ENCODE measurements at regions not wholly inside any gene's neighbourhood (a gene's known extent, or its start where the extent isn't known, plus 50 kb on each side); places are given as distances from the start of the nearest gene placed in this dataset.
"Not testable (repeated sequence)": the region's sequence is repeated elsewhere in the genome, so short reads cannot be mapped to it uniquely, and the experiment has no call there.

DNA sequence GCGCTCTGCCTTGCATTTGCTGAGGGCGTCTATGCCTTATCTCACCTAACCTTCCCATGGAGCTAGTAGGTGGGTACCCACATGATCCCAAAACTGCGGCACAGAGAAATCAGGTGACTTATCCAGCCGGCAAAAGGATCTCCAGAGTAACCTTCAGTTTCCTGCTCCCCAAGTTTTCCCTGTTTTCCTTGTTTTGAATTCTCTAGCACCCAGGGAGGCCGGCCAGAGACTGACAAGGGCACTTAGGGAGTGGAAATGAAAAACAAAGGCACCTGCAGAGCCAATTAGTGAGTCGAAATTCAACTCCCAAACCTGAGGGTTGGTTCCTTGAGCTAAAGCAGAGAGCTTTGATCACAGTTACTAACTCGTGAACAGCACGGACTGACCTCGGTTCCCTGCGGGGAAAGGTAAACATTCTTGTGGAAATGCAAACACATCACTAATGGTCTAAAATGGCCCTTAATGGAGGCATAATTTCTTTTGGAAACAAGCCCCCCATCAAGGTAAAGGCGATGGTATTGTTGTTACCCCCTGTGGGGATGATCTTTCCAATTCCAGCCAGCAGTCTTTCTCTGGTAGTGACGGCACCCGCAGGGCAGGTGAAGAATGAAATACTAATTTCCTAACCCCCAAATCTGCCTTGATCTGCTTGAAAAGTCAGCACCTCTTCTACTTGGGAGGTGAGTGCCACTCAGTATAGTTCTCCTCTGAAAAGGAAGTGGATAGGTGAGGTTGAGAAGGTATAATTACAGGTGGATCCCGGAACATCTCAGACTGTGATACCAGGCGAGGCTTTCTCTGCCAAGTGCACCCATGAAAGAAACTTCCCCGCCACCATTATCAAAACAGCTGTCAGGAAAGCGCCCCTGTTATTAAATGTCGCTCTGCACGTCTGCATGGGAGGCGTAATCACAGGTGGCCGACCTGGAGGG, 365.6 kb upstream of the AUTS2 start:
- ChIA-PET CTCF (no interaction called here), POLR2A (no interaction called here)
- H3K27me3 ChIP-seq (replicated peaks in 2 of 5; ENCODE audit: control insufficient read depth in 4 of 5, insufficient read depth in 5 of 5, low read length in 4 of 5), result peaks cover 0 to 38% (median 10%) of the 10 kb centered on the region in 5 experiments
- no peaks in the 10 kb centered on the region for H3K9me3 ChIP-seq (ENCODE audit: control extremely low read depth in 1 of 5, control insufficient read depth in 4 of 5, insufficient read depth in 2 of 5, low read depth in 1 of 5, low read length in 4 of 5)
- H3K36me3 ChIP-seq (ENCODE audit: control insufficient read depth in 4 of 4, insufficient read depth in 4 of 4, low read length in 3 of 4), result no peaks in the 10 kb centered on the region
- WGBS (ENCODE audit: insufficient coverage), result 43% methylated on average over 11 of the region's 21 CpGs
- H3K4me3 ChIP-seq (ENCODE audit: control insufficient read depth in 1 of 7, extremely low read depth in 1 of 7, insufficient read depth in 4 of 7, low read depth in 2 of 7, low read length in 6 of 7), result no peak overlapping the region
- H3K4me1 ChIP-seq (ENCODE audit: control extremely low read depth in 1 of 4, control insufficient read depth in 4 of 4, insufficient read depth in 4 of 4, low read length in 3 of 4), result no peaks in the 10 kb centered on the region
- DNase-seq, result no peak
- no peak overlapping the region for H3K27ac ChIP-seq (ENCODE audit: insufficient read depth in 1 of 2, low read depth in 1 of 2, low read length in 2 of 2, poor library complexity in 1 of 2, severe bottlenecking in 2 of 2)

GRCh38 chr7:69237541-69237940, 360.7 kb upstream of the AUTS2 start:
- Histone ChIP-seq H3K4me3 (ENCODE audit: control insufficient read depth in 1 of 7, extremely low read depth in 1 of 7, insufficient read depth in 4 of 7, low read depth in 2 of 7, low read length in 6 of 7) (no peak overlapping the region), H3K4me1 (ENCODE audit: control extremely low read depth in 1 of 4, control insufficient read depth in 4 of 4, insufficient read depth in 4 of 4, low read length in 3 of 4) (no peaks in the 10 kb centered on the region), H3K27ac (ENCODE audit: insufficient read depth in 1 of 2, low read depth in 1 of 2, low read length in 2 of 2, poor library complexity in 1 of 2, severe bottlenecking in 2 of 2) (no peak overlapping the region), H3K36me3 (ENCODE audit: control insufficient read depth in 4 of 4, insufficient read depth in 4 of 4, low read length in 3 of 4) (no peaks in the 10 kb centered on the region), H3K27me3 (replicated peaks in 2 of 5; ENCODE audit: control insufficient read depth in 4 of 5, insufficient read depth in 5 of 5, low read length in 4 of 5) (peaks cover 0 to 31% (median 7%) of the 10 kb centered on the region in 5 experiments), H3K9me3 (ENCODE audit: control extremely low read depth in 1 of 5, control insufficient read depth in 4 of 5, insufficient read depth in 2 of 5, low read depth in 1 of 5, low read length in 4 of 5) (no peaks in the 10 kb centered on the region)
- DNase-seq, result no peak
- ChIA-PET POLR2A (no interaction called here), CTCF (no interaction called here)
- 84% methylated on average over 2 of the region's 8 CpGs for WGBS (ENCODE audit: insufficient coverage)

GRCh38 chr7:69243016-69243415, 355.3 kb upstream of the AUTS2 start:
- Histone ChIP-seq H3K9me3 (ENCODE audit: control extremely low read depth in 1 of 5, control insufficient read depth in 4 of 5, insufficient read depth in 2 of 5, low read depth in 1 of 5, low read length in 4 of 5) (no peaks in the 10 kb centered on the region), H3K36me3 (ENCODE audit: control insufficient read depth in 4 of 4, insufficient read depth in 4 of 4, low read length in 3 of 4) (no peaks in the 10 kb centered on the region), H3K4me3 (ENCODE audit: control insufficient read depth in 1 of 7, extremely low read depth in 1 of 7, insufficient read depth in 4 of 7, low read depth in 2 of 7, low read length in 6 of 7) (no peak overlapping the region), H3K27ac (ENCODE audit: insufficient read depth in 1 of 2, low read depth in 1 of 2, low read length in 2 of 2, poor library complexity in 1 of 2, severe bottlenecking in 2 of 2) (no peak overlapping the region), H3K27me3 (replicated peaks in 2 of 5; ENCODE audit: control insufficient read depth in 4 of 5, insufficient read depth in 5 of 5, low read length in 4 of 5) (no peaks in the 10 kb centered on the region), H3K4me1 (ENCODE audit: control extremely low read depth in 1 of 4, control insufficient read depth in 4 of 4, insufficient read depth in 4 of 4, low read length in 3 of 4) (peaks cover 0 to 6% (median 1%) of the 10 kb centered on the region in 4 experiments)
- DNase-seq, result no peak
- WGBS (ENCODE audit: insufficient coverage), result 100% methylated on average over 1 of the region's 1 CpG
- POLR2A ChIA-PET, result no interaction called here
- CTCF ChIA-PET, result no interaction called here

GRCh38 chr7:69244701-69245100, 353.6 kb upstream of the AUTS2 start:
- CTCF ChIA-PET, result no interaction called here
- WGBS (ENCODE audit: insufficient coverage), result no CpG with 5 or more reads among the region's 2 CpGs
- no peak overlapping the region for H3K27ac ChIP-seq (ENCODE audit: insufficient read depth in 1 of 2, low read depth in 1 of 2, low read length in 2 of 2, poor library complexity in 1 of 2, severe bottlenecking in 2 of 2)
- POLR2A ChIA-PET, result no interaction called here
- H3K9me3 ChIP-seq (ENCODE audit: control extremely low read depth in 1 of 5, control insufficient read depth in 4 of 5, insufficient read depth in 2 of 5, low read depth in 1 of 5, low read length in 4 of 5), result no peaks in the 10 kb centered on the region
- H3K4me1 ChIP-seq (ENCODE audit: control extremely low read depth in 1 of 4, control insufficient read depth in 4 of 4, insufficient read depth in 4 of 4, low read length in 3 of 4), result peaks cover 0 to 6% (median 1%) of the 10 kb centered on the region in 4 experiments
- H3K27me3 ChIP-seq (replicated peaks in 2 of 5; ENCODE audit: control insufficient read depth in 4 of 5, insufficient read depth in 5 of 5, low read length in 4 of 5), result no peaks in the 10 kb centered on the region
- H3K36me3 ChIP-seq (ENCODE audit: control insufficient read depth in 4 of 4, insufficient read depth in 4 of 4, low read length in 3 of 4), result no peaks in the 10 kb centered on the region
- DNase-seq, result no peak
- H3K4me3 ChIP-seq (ENCODE audit: control insufficient read depth in 1 of 7, extremely low read depth in 1 of 7, insufficient read depth in 4 of 7, low read depth in 2 of 7, low read length in 6 of 7), result no peak overlapping the region

GRCh38 chr7:69245646-69246045, 352.6 kb upstream of the AUTS2 start:
- 0% methylated on average over 2 of the region's 2 CpGs for WGBS (ENCODE audit: insufficient coverage)

DNA sequence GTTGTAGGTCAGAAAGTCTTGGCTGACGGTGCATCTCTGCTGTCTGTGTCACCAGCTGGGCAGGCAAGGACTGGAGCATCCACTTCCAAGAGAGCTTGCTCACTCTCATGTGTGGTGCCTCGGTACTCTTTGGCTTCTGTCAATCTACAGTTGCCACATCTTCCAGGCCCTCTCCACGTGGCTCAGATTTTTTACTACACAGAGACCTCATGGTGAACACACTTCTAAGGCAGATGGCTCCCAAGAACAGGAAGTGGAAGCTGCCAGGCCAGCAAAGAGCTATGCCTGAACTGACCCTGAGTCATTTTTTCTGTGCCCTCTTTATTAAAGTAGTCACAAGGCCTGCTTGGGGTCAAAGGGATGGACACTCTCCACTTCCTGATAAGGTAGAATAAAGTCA, 351.5 kb upstream of the AUTS2 start:
- WGBS (ENCODE audit: insufficient coverage), result 100% methylated on average over 2 of the region's 3 CpGs
- H3K4me3 ChIP-seq (ENCODE audit: control insufficient read depth in 1 of 7, extremely low read depth in 1 of 7, insufficient read depth in 4 of 7, low read depth in 2 of 7, low read length in 6 of 7), result no peak overlapping the region
- H3K9me3 ChIP-seq (ENCODE audit: control extremely low read depth in 1 of 5, control insufficient read depth in 4 of 5, insufficient read depth in 2 of 5, low read depth in 1 of 5, low read length in 4 of 5), result peaks cover 0 to 3% (median 0%) of the 10 kb centered on the region in 5 experiments
- ChIA-PET POLR2A (no interaction called here), CTCF (no interaction called here)
- no peaks in the 10 kb centered on the region for H3K36me3 ChIP-seq (ENCODE audit: control insufficient read depth in 4 of 4, insufficient read depth in 4 of 4, low read length in 3 of 4)
- no peak overlapping the region for H3K27ac ChIP-seq (ENCODE audit: insufficient read depth in 1 of 2, low read depth in 1 of 2, low read length in 2 of 2, poor library complexity in 1 of 2, severe bottlenecking in 2 of 2)
- H3K4me1 ChIP-seq (ENCODE audit: control extremely low read depth in 1 of 4, control insufficient read depth in 4 of 4, insufficient read depth in 4 of 4, low read length in 3 of 4), result peaks cover 0 to 6% (median 1%) of the 10 kb centered on the region in 4 experiments
- no peak for DNase-seq
- H3K27me3 ChIP-seq (replicated peaks in 2 of 5; ENCODE audit: control insufficient read depth in 4 of 5, insufficient read depth in 5 of 5, low read length in 4 of 5), result no peaks in the 10 kb centered on the region

More at GRCh38 chr7:69245646-69246045, 352.6 kb upstream of the AUTS2 start:
- Histone ChIP-seq H3K27ac (ENCODE audit: insufficient read depth in 1 of 2, low read depth in 1 of 2, low read length in 2 of 2, poor library complexity in 1 of 2, severe bottlenecking in 2 of 2) (no peak overlapping the region), H3K36me3 (ENCODE audit: control insufficient read depth in 4 of 4, insufficient read depth in 4 of 4, low read length in 3 of 4) (no peaks in the 10 kb centered on the region), H3K4me3 (ENCODE audit: control insufficient read depth in 1 of 7, extremely low read depth in 1 of 7, insufficient read depth in 4 of 7, low read depth in 2 of 7, low read length in 6 of 7) (no peak overlapping the region), H3K9me3 (ENCODE audit: control extremely low read depth in 1 of 5, control insufficient read depth in 4 of 5, insufficient read depth in 2 of 5, low read depth in 1 of 5, low read length in 4 of 5) (no peaks in the 10 kb centered on the region), H3K27me3 (replicated peaks in 2 of 5; ENCODE audit: control insufficient read depth in 4 of 5, insufficient read depth in 5 of 5, low read length in 4 of 5) (no peaks in the 10 kb centered on the region), H3K4me1 (ENCODE audit: control extremely low read depth in 1 of 4, control insufficient read depth in 4 of 4, insufficient read depth in 4 of 4, low read length in 3 of 4) (peaks cover 0 to 6% (median 1%) of the 10 kb centered on the region in 4 experiments)
- POLR2A ChIA-PET, result no interaction called here
- DNase-seq, result peak; percentile 9 to 34 (median 10)
- CTCF ChIA-PET, result no interaction called here

DNA sequence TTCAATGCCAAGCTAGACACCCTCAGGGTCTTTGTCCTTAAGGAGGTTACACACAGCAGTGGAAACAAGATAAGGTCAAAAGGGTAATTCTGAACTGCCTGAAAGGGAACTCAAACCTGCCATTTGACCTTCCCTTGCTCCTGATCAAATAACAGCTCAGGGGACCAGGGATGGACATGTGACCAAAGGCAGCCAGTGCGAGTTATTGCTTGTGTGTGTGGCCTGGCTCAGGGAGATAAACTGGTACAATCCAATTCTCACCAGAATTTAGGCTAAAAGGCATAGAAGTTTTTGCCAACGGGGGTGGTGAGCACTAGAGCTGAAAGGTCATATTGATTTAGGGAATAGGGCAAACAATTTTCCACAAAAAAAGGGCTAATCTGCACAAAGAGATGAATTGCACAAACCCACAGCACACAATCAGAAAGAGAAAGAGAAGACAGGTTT, 349.9 kb upstream of the AUTS2 start:
- 100% methylated on average over 1 of the region's 2 CpGs for WGBS (ENCODE audit: insufficient coverage)
- POLR2A ChIA-PET; DNase-seq; H3K4me1 ChIP-seq (ENCODE audit: control extremely low read depth in 1 of 4, control insufficient read depth in 4 of 4, insufficient read depth in 4 of 4, low read length in 3 of 4); H3K27ac ChIP-seq (ENCODE audit: insufficient read depth in 1 of 2, low read depth in 1 of 2, low read length in 2 of 2, poor library complexity in 1 of 2, severe bottlenecking in 2 of 2); H3K36me3 ChIP-seq (ENCODE audit: control insufficient read depth in 4 of 4, insufficient read depth in 4 of 4, low read length in 3 of 4); H3K27me3 ChIP-seq (replicated peaks in 2 of 5; ENCODE audit: control insufficient read depth in 4 of 5, insufficient read depth in 5 of 5, low read length in 4 of 5); H3K4me3 ChIP-seq (ENCODE audit: control insufficient read depth in 1 of 7, extremely low read depth in 1 of 7, insufficient read depth in 4 of 7, low read depth in 2 of 7, low read length in 6 of 7); H3K9me3 ChIP-seq (ENCODE audit: control extremely low read depth in 1 of 5, control insufficient read depth in 4 of 5, insufficient read depth in 2 of 5, low read depth in 1 of 5, low read length in 4 of 5); CTCF ChIA-PET: not testable (repeated sequence)
